Breast epithelium (tissue), 3 donors: ENCODE measurements at regions not wholly inside any gene's neighbourhood (a gene's known extent, or its start where the extent isn't known, plus 50 kb on each side); places are given as distances from the start of the nearest gene placed in this dataset.

Experiments
- POLR2A ChIP-seq: fragments of 450-650 bp; IDR thresholded peaks from one replicate; pipeline ENCODE4 v1.6.1; 2016; ENCODE audit warnings: antibody characterized with exemption, mild to moderate bottlenecking, moderate library complexity
- TF ChIP-seq, protein P1 (sequence below), 3 donors: fragments of 450-650 bp; IDR thresholded peaks; one replicate each; pipeline ENCODE4 v1.5.1; 2016 to 2017; ENCODE audit warnings: antibody characterized with exemption in 3 of 3, mild to moderate bottlenecking in 3 of 3, moderate library complexity in 3 of 3

DNA sequence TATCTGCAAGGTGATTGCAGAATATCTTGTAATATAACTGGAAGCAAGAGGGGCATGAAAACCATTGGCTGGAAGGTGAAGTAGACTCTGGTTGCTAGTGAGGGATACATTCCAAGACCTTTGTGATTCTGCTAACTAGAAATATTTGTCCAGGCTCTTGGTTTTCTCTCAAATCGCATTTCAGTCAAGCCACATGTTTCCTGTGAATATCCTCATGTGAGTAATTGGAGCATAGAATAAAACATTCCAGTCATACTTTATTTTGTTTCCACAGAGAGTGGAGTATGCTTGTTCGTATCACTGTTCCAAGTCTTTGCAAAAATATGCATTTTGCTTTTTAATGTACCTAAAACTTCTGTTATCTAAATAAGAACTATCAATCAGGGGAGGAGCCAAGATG is 850.0 kb downstream of the EPHA3 start:
- no peak for TF ChIP-seq POLR2A
- TF ChIP-seq, protein P1, sequence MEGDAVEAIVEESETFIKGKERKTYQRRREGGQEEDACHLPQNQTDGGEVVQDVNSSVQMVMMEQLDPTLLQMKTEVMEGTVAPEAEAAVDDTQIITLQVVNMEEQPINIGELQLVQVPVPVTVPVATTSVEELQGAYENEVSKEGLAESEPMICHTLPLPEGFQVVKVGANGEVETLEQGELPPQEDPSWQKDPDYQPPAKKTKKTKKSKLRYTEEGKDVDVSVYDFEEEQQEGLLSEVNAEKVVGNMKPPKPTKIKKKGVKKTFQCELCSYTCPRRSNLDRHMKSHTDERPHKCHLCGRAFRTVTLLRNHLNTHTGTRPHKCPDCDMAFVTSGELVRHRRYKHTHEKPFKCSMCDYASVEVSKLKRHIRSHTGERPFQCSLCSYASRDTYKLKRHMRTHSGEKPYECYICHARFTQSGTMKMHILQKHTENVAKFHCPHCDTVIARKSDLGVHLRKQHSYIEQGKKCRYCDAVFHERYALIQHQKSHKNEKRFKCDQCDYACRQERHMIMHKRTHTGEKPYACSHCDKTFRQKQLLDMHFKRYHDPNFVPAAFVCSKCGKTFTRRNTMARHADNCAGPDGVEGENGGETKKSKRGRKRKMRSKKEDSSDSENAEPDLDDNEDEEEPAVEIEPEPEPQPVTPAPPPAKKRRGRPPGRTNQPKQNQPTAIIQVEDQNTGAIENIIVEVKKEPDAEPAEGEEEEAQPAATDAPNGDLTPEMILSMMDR (IDR thresholded peaks at IDR 0.05), result no peak
